HCT116 (cell line): ENCODE measurements at regions not wholly inside any gene's neighbourhood (a gene's known extent, or its start where the extent isn't known, plus 50 kb on each side); places are given as distances from the start of the nearest gene placed in this dataset.

Experiments
- ATAC-seq: fragments of 200-7000 bp; cut with Tn5 transposase; 2 replicates; pipeline ENCODE4 v1.9.1; 2020; ENCODE audit warnings: mild to moderate bottlenecking, moderate library complexity
- BruUV-seq: library from RNA; stranded (reverse); fragments of 400-500 nt; replicated peaks from 2 replicates; lab custom pipeline; 2021; lab: Mats Ljungman, UMichigan
- CTCF ChIA-PET: fragments of 300-600 bp; sonication (Branson Sonifier 250); formaldehyde crosslinking; loops from one replicate; lab custom pipeline; 2021; ENCODE audit warnings: antibody characterized with exemption; lab: Charles Lee
- POLR2A ChIA-PET: fragments of 300-600, 350-600 bp; sonication (Branson Sonifier 250); formaldehyde crosslinking; loops from one replicate; lab custom pipeline; 2021; ENCODE audit warnings: antibody characterized with exemption; lab: Charles Lee
- RAD21 ChIA-PET, 2 experiments: fragments of 300-600 bp; sonication (Branson Sonifier 250); formaldehyde crosslinking; loops; one replicate each; lab custom pipeline; 2023; ENCODE audit warnings: low total read pairs in 2 of 2; ENCODE audit not compliant: uncharacterized antibody in 2 of 2, unreplicated experiment in 2 of 2, low non-redundant PET in 1 of 2; lab: Charles Lee
- DNase-seq: peaks from one replicate; pipeline ENCODE4 v3.0.0-alpha.2; 2010; ENCODE audit warnings: low read depth, low spot score
- H2AFZ ChIP-seq: fragments of 200-600 bp; shearing (Covaris generic), sonication (generic); 2 replicates; pipeline ENCODE4 v1.6.1; 2017; ENCODE audit warnings: low read depth, mixed run types, mixed read lengths, antibody characterized with exemption, low read length; ENCODE audit not compliant: poor library complexity, severe bottlenecking
- H3K27ac ChIP-seq: 2 replicates; pipeline ENCODE4 v1.5.1; 2012; ENCODE audit warnings: low read depth, low read length
- H3K27me3 ChIP-seq: fragments of 200-600 bp; sonication (generic); 2 replicates; pipeline ENCODE4 v1.6.1; 2016; ENCODE audit warnings: mixed run types, low read length, mixed read lengths; ENCODE audit not compliant: insufficient read depth
- H3K36me3 ChIP-seq, 2 experiments: fragments of 200-500 bp in 1 of 2; fragments of 200-600 bp in 1 of 2; sonication (Bioruptor generic) in 1 of 2; sonication (generic) in 1 of 2; 2 replicates each; pipeline versions ENCODE4 v1.5.1 to v1.6.1; 2014 to 2016; ENCODE audit warnings: low read length in 2 of 2, inconsistent platforms in 1 of 2, mixed read lengths in 1 of 2, mixed run types in 1 of 2; ENCODE audit not compliant: insufficient read depth in 2 of 2, control insufficient read depth in 1 of 2
- H3K4me1 ChIP-seq, 2 experiments: fragments of 200-600 bp in 1 of 2; sonication (generic) in 1 of 2; 2 replicates each; pipeline versions ENCODE4 v1.5.1 to v1.6.1; 2012 to 2017; ENCODE audit warnings: low read length in 2 of 2, inconsistent platforms in 1 of 2, mild to moderate bottlenecking in 1 of 2, mixed read lengths in 1 of 2, mixed run types in 1 of 2, moderate library complexity in 1 of 2; ENCODE audit not compliant: insufficient read depth in 2 of 2, control insufficient read depth in 1 of 2
- H3K4me2 ChIP-seq: fragments of 200-600 bp; sonication (generic); 2 replicates; pipeline ENCODE4 v1.6.1; 2017; ENCODE audit warnings: mixed run types, low read length, mixed read lengths
- H3K4me3 ChIP-seq, 2 experiments: fragments of 200-600 bp in 1 of 2; sonication (generic) in 1 of 2; replicated peaks in 1 of 2; 2 replicates each; pipeline ENCODE4 v1.5.1; 2011 to 2016; ENCODE audit warnings: low read length in 2 of 2, control low read depth in 1 of 2, low read depth in 1 of 2, mild to moderate bottlenecking in 1 of 2, mixed read lengths in 1 of 2, mixed run types in 1 of 2
- H3K79me2 ChIP-seq: fragments of 200-600 bp; sonication (generic); 2 replicates; pipeline ENCODE4 v1.6.1; 2017; ENCODE audit warnings: mild to moderate bottlenecking, mixed run types, low read length, moderate library complexity, mixed read lengths; ENCODE audit not compliant: insufficient read depth
- H3K9ac ChIP-seq: fragments of 200-600 bp; sonication (generic); 2 replicates; pipeline ENCODE4 v1.6.1; 2016; ENCODE audit warnings: low read length, mixed read lengths
- H3K9me2 ChIP-seq: fragments of 200-600 bp; sonication (generic), shearing (Covaris generic); 2 replicates; pipeline ENCODE4 v1.6.1; 2017; ENCODE audit warnings: mixed run types, mild to moderate bottlenecking, moderate library complexity; ENCODE audit not compliant: insufficient read depth
- H3K9me3 ChIP-seq, 2 experiments: fragments of 200-500 bp in 1 of 2; fragments of 200-600 bp in 1 of 2; sonication (Bioruptor generic) in 1 of 2; sonication (generic) in 1 of 2; 2 replicates each; pipeline ENCODE4 v1.6.1; 2014 to 2017; ENCODE audit warnings: low read length in 2 of 2, mixed read lengths in 2 of 2, inconsistent platforms in 1 of 2, low read depth in 1 of 2, mild to moderate bottlenecking in 1 of 2, mixed run types in 1 of 2, moderate library complexity in 1 of 2; ENCODE audit not compliant: control insufficient read depth in 1 of 2, insufficient read depth in 1 of 2
- H4K20me1 ChIP-seq: fragments of 200-600 bp; sonication (generic), shearing (Covaris generic); 2 replicates; pipeline ENCODE4 v1.6.1; 2017; ENCODE audit warnings: mixed run types, mild to moderate bottlenecking, moderate library complexity; ENCODE audit not compliant: insufficient read depth
- CBX3 ChIP-seq: IDR thresholded peaks from 2 replicates; pipeline ENCODE4 v1.6.1; 2012; ENCODE audit warnings: low read depth
- CEBPB ChIP-seq: IDR thresholded peaks from 2 replicates; pipeline ENCODE4 v1.6.1; 2012; ENCODE audit warnings: low read depth
- EGR1 ChIP-seq: IDR thresholded peaks from 2 replicates; pipeline ENCODE4 v1.6.1; 2012; ENCODE audit warnings: low read depth
- ELF1 ChIP-seq: IDR thresholded peaks from 2 replicates; pipeline ENCODE4 v1.6.1; 2012; ENCODE audit warnings: low read depth, borderline replicate concordance
- EZH2phosphoT487 ChIP-seq: fragments of 200-600 bp; IDR thresholded peaks from 2 replicates; pipeline ENCODE4 v1.6.1; 2018; ENCODE audit warnings: antibody characterized with exemption, borderline replicate concordance
- JUND ChIP-seq: IDR thresholded peaks from 2 replicates; pipeline ENCODE4 v1.6.1; 2012
- POLR2A ChIP-seq: IDR thresholded peaks from 2 replicates; pipeline ENCODE4 v1.7.0; 2011; ENCODE audit warnings: borderline replicate concordance; ENCODE audit not compliant: insufficient read depth, insufficient read length; ENCODE audit errors: extremely low read depth
- POLR2AphosphoS5 ChIP-seq: IDR thresholded peaks from 2 replicates; pipeline ENCODE4 v1.6.1; 2011; ENCODE audit warnings: mild to moderate bottlenecking, low read depth, low read length, moderate library complexity
- RAD21 ChIP-seq: IDR thresholded peaks from 2 replicates; pipeline ENCODE4 v1.6.1; 2012; ENCODE audit warnings: low read depth, mild to moderate bottlenecking
- SIN3A ChIP-seq: IDR thresholded peaks from 2 replicates; pipeline ENCODE4 v1.6.1; 2012; ENCODE audit warnings: low read depth
- SRF ChIP-seq: IDR thresholded peaks from 2 replicates; pipeline ENCODE4 v1.6.1; 2012; ENCODE audit warnings: low read depth
- YY1 ChIP-seq: IDR thresholded peaks from 2 replicates; pipeline ENCODE4 v1.6.1; 2011; ENCODE audit warnings: low read length, low read depth, moderate library complexity, mild to moderate bottlenecking; ENCODE audit not compliant: insufficient replicate concordance; ENCODE audit errors: extremely low read depth
- ZBTB33 ChIP-seq: IDR thresholded peaks from 2 replicates; pipeline ENCODE4 v1.6.1; 2011; ENCODE audit warnings: mild to moderate bottlenecking, low read length, moderate library complexity; ENCODE audit not compliant: insufficient replicate concordance; ENCODE audit errors: extremely low read depth
- ZFX ChIP-seq: fragments of 450-650 bp; IDR thresholded peaks from 2 replicates; pipeline ENCODE4 v1.6.1; 2017
- ZNF274 ChIP-seq: fragments of 200-500 bp; sonication (Bioruptor generic); IDR thresholded peaks from 2 replicates; pipeline ENCODE4 v1.6.1; 2014; ENCODE audit warnings: mild to moderate bottlenecking, low read depth, low read length, inconsistent platforms
- intact Hi-C: fragments of 100-400 bp; cut with micrococcal nuclease; formaldehyde crosslinking; loops from 2 replicates; pipeline ENCODE4 v1.10.0; 2022

GRCh38 chr5:164433106-164433870 is 927.9 kb downstream of the MAT2B start:
- intact Hi-C loops: no loop called here
- no peak overlapping the region for H2AFZ ChIP-seq
- H3K9me3 ChIP-seq: peaks cover 3 to 9% of the 10 kb centered on the region in 2 experiments; a peak in 2 of 4 replicates
- H3K27me3 ChIP-seq: no peaks in the 10 kb centered on the region
- TF ChIP-seq ZBTB33 (no peak), CEBPB (no peak), ZFX (no peak), SRF (no peak), JUND (no peak), YY1 (no peak)
- TF ChIP-seq, all 23 proteins: peak for 0
- no peak overlapping the region for H3K9ac ChIP-seq
- ChIA-PET CTCF (no interaction called here), POLR2A (no interaction called here), RAD21 (no interaction called here)
- no peaks in the 10 kb centered on the region for H3K36me3 ChIP-seq
- H3K4me1 ChIP-seq: no peaks in the 10 kb centered on the region
- no TSS peak for BruUV-seq
- no peaks in the 10 kb centered on the region for H4K20me1 ChIP-seq
- no peak overlapping the region for H3K4me2 ChIP-seq
- H3K27ac ChIP-seq: no peak overlapping the region
- ATAC-seq (no peak), DNase-seq (no peak)
- no peak overlapping the region for H3K4me3 ChIP-seq
- no peaks in the 10 kb centered on the region for H3K9me2 ChIP-seq
- no peaks in the 10 kb centered on the region for H3K79me2 ChIP-seq

- ChIA-PET POLR2A (no interaction called here), RAD21 (no interaction called here), CTCF (no interaction called here)
- no peak overlapping the region for H3K4me2 ChIP-seq
- no peaks in the 10 kb centered on the region for H4K20me1 ChIP-seq
- intact Hi-C loops: no loop called here
- no peaks in the 10 kb centered on the region for H3K9me2 ChIP-seq
- no TSS peak for BruUV-seq
- H3K27ac ChIP-seq: no peak overlapping the region
- no peaks in the 10 kb centered on the region for H3K36me3 ChIP-seq
- H3K4me3 ChIP-seq: no peak overlapping the region
- no peak overlapping the region for H2AFZ ChIP-seq
- DNase-seq: no peak
- H3K4me1 ChIP-seq: no peaks in the 10 kb centered on the region
- ATAC-seq: no peak
- no peak overlapping the region for H3K9ac ChIP-seq
- H3K27me3 ChIP-seq: no peaks in the 10 kb centered on the region
- peaks cover 3 to 4% of the 10 kb centered on the region in 2 experiments; a peak in 1 of 4 replicates for H3K9me3 ChIP-seq
- no peaks in the 10 kb centered on the region for H3K79me2 ChIP-seq
- TF ChIP-seq POLR2AphosphoS5: no peak
- TF ChIP-seq JUND: no peak
- no peak for TF ChIP-seq ZNF274
- TF ChIP-seq EGR1: no peak
- TF ChIP-seq ELF1: no peak
- TF ChIP-seq SIN3A: no peak
- TF ChIP-seq POLR2A: no peak
- TF ChIP-seq YY1: no peak
- no peak for TF ChIP-seq ZBTB33
- no peak for TF ChIP-seq CBX3
- no peak for TF ChIP-seq ZFX
- no peak for TF ChIP-seq SRF
- no peak for TF ChIP-seq RAD21
- TF ChIP-seq EZH2phosphoT487: no peak
These were observed 930.2 kb downstream of the MAT2B start for GRCh38 chr5:164435576-164435975.
